GM23338 (cell line): ENCODE measurements at regions not wholly inside any gene's neighbourhood (a gene's known extent, or its start where the extent isn't known, plus 50 kb on each side); places are given as distances from the start of the nearest gene placed in this dataset.

ENCODE experiments used
- ATAC-seq: fragments of 200-7000 bp; cut with Tn5 transposase; 3 replicates; pipeline ENCODE4 v1.9.1; 2020
- DNase-seq: peaks from one replicate; pipeline ENCODE4 v3.0.0-alpha.2; 2015; ENCODE audit warnings: low spot score
- H2AFZ ChIP-seq: fragments of 200-600 bp; sonication (generic); 2 replicates; pipeline ENCODE4 v1.8.0; 2016; ENCODE audit warnings: antibody characterized with exemption, mild to moderate bottlenecking, moderate library complexity
- H3F3A ChIP-seq: fragments of 200-600 bp; sonication (generic); replicated peaks from 2 replicates; pipeline ENCODE4 v1.8.0; 2017; ENCODE audit warnings: antibody characterized with exemption, mixed run types, low read depth
- H3K27ac ChIP-seq: fragments of 200-600 bp; sonication (generic); 2 replicates; pipeline ENCODE4 v1.6.1; 2016; ENCODE audit warnings: low read depth
- H3K27me3 ChIP-seq: fragments of 200-600 bp; sonication (generic); 2 replicates; pipeline ENCODE4 v1.8.0; 2016; ENCODE audit warnings: mild to moderate bottlenecking, mixed run types, moderate library complexity; ENCODE audit not compliant: insufficient read depth
- H3K36me3 ChIP-seq: fragments of 200-600 bp; sonication (generic); 2 replicates; pipeline ENCODE4 v1.8.0; 2016; ENCODE audit warnings: mild to moderate bottlenecking; ENCODE audit not compliant: insufficient read depth
- H3K4me1 ChIP-seq: fragments of 200-600 bp; sonication (generic); 2 replicates; pipeline ENCODE4 v1.8.0; 2016; ENCODE audit warnings: mild to moderate bottlenecking, moderate library complexity; ENCODE audit not compliant: insufficient read depth
- H3K4me2 ChIP-seq: fragments of 200-600 bp; sonication (generic); 2 replicates; pipeline ENCODE4 v1.7.1; 2017; ENCODE audit warnings: mixed run types
- H3K4me3 ChIP-seq: fragments of 200-600 bp; sonication (generic); 2 replicates; pipeline ENCODE4 v1.6.1; 2016; ENCODE audit warnings: mixed run types
- H3K79me2 ChIP-seq: fragments of 200-600 bp; sonication (generic); replicated peaks from 2 replicates; pipeline ENCODE4 v1.8.0; 2017; ENCODE audit warnings: mild to moderate bottlenecking; ENCODE audit not compliant: insufficient read depth
- H3K9me2 ChIP-seq: fragments of 200-600 bp; sonication (generic); 2 replicates; pipeline ENCODE4 v1.8.0; 2017; ENCODE audit not compliant: insufficient read depth
- H4K20me1 ChIP-seq: fragments of 200-600 bp; sonication (generic); replicated peaks from 2 replicates; pipeline ENCODE4 v1.8.0; 2017; ENCODE audit warnings: mild to moderate bottlenecking; ENCODE audit not compliant: insufficient read depth
- H3K27ac Mint-ChIP-seq: 2 replicates; pipeline ENCODE4 v1.8.0; 2020; ENCODE audit warnings: inconsistent platforms, mild to moderate bottlenecking, moderate library complexity, mixed read lengths
- H3K27me3 Mint-ChIP-seq: 3 replicates; pipeline ENCODE4 v1.8.0; 2022; ENCODE audit warnings: low read depth, mild to moderate bottlenecking, moderate library complexity, mixed read lengths, inconsistent platforms; ENCODE audit not compliant: insufficient read depth, poor library complexity
- H3K36me3 Mint-ChIP-seq: 3 replicates; pipeline ENCODE4 v1.8.0; 2021; ENCODE audit warnings: low read depth, mild to moderate bottlenecking, inconsistent platforms, moderate library complexity, mixed read lengths
- H3K4me1 Mint-ChIP-seq: 3 replicates; pipeline ENCODE4 v1.8.0; 2020; ENCODE audit warnings: mild to moderate bottlenecking, inconsistent platforms, mixed read lengths
- H3K4me3 Mint-ChIP-seq: 3 replicates; pipeline ENCODE4 v1.8.0; 2021; ENCODE audit warnings: moderate library complexity, mild to moderate bottlenecking, inconsistent platforms, mixed read lengths
- H3K9me3 Mint-ChIP-seq: 3 replicates; pipeline ENCODE4 v1.8.0; 2020; ENCODE audit warnings: moderate library complexity, mild to moderate bottlenecking, inconsistent platforms, mixed read lengths
- CREB1 ChIP-seq: fragments of 250-450 bp; sonication (Bioruptor Pico); IDR thresholded peaks from 2 replicates; pipeline ENCODE4 v1.5.0; 2020; ENCODE audit warnings: low read depth, mild to moderate bottlenecking, moderate library complexity
- ETS1 ChIP-seq: IDR thresholded peaks from 2 replicates; pipeline ENCODE4 v1.6.1; 2016; ENCODE audit warnings: antibody characterized with exemption
- EZH2 ChIP-seq: fragments of 200-600 bp; sonication (generic); IDR thresholded peaks from one replicate; pipeline ENCODE4 v1.8.0; 2017; ENCODE audit warnings: antibody characterized with exemption, mild to moderate bottlenecking, low read depth; ENCODE audit not compliant: unreplicated experiment
- EZH2phosphoT487 ChIP-seq: fragments of 200-600 bp; sonication (generic); IDR thresholded peaks from one replicate; pipeline ENCODE4 v1.8.1; 2018; ENCODE audit warnings: antibody characterized with exemption; ENCODE audit not compliant: unreplicated experiment
- JUNB ChIP-seq: IDR thresholded peaks from one replicate; pipeline ENCODE4 v1.6.1; 2016; ENCODE audit warnings: antibody characterized with exemption; ENCODE audit not compliant: unreplicated experiment
- NANOG ChIP-seq: IDR thresholded peaks from 2 replicates; pipeline ENCODE4 v1.6.1; 2016; ENCODE audit warnings: antibody characterized with exemption, borderline replicate concordance
- POLR2AphosphoS5 ChIP-seq: IDR thresholded peaks from 2 replicates; pipeline ENCODE4 v1.6.1; 2016; ENCODE audit warnings: antibody characterized with exemption, low read depth
- STAT1 ChIP-seq: IDR thresholded peaks from one replicate; pipeline ENCODE4 v1.6.1; 2016; ENCODE audit warnings: antibody characterized with exemption; ENCODE audit not compliant: unreplicated experiment
- ZNF114 ChIP-seq: fragments of 250-450 bp; sonication (Bioruptor Pico); IDR thresholded peaks from 2 replicates; pipeline ENCODE4 v1.5.0; 2020; ENCODE audit warnings: mild to moderate bottlenecking, moderate library complexity
- ZNF331 ChIP-seq: fragments of 250-450 bp; sonication (Bioruptor Pico); IDR thresholded peaks from 2 replicates; pipeline ENCODE4 v1.5.0; 2020; ENCODE audit warnings: low read depth, mild to moderate bottlenecking, moderate library complexity
- ZNF462 ChIP-seq: fragments of 250-450 bp; sonication (Bioruptor Pico); IDR thresholded peaks from 2 replicates; pipeline ENCODE4 v1.5.0; 2020; ENCODE audit warnings: mild to moderate bottlenecking, moderate library complexity
- TF ChIP-seq, protein P1 (sequence below): IDR thresholded peaks from one replicate; pipeline ENCODE4 v1.6.1; 2018; ENCODE audit warnings: antibody characterized with exemption; ENCODE audit not compliant: unreplicated experiment
- TF ChIP-seq, protein P2 (sequence below), 2 experiments: fragments of 200-600 bp in 1 of 2; sonication (generic) in 1 of 2; conservative IDR thresholded peaks; 2 replicates each; pipeline versions ENCODE4 v1.5.1 to v1.6.1; 2016 to 2017; ENCODE audit warnings: antibody characterized with exemption in 2 of 2, low read depth in 2 of 2, mild to moderate bottlenecking in 2 of 2, moderate library complexity in 1 of 2

DNA sequence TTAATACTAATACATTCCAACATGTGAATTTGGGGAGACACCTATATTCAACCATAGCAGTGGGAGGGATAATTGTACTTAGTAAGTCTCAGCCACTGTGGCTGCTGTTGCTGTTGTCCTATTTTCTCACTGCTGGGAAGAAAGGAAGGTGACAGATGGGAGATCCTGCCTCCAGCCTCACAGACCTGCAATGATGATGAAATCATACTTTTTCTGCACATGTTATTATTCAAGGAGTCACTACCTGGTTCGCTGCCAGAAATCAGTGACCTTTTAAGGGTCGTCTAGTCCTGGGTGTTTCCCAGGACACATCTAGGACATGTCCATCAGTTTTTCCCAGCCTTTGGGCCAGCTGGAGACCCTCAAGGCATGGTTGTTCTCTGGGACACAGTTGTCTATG, 106.2 kb upstream of the RPH3A start:
- H3K79me2 ChIP-seq, result no peaks in the 10 kb centered on the region
- Mint-ChIP-seq H3K4me3 (no peak overlapping the region), H3K36me3 (no peaks in the 10 kb centered on the region), H3K9me3 (no peaks in the 10 kb centered on the region), H3K4me1 (no peaks in the 10 kb centered on the region), H3K27ac (no peak overlapping the region), H3K27me3 (peaks cover 3% of the 10 kb centered on the region)
- no peak overlapping the region for H3K27ac ChIP-seq
- no peaks in the 10 kb centered on the region for H3K36me3 ChIP-seq
- H3K4me2 ChIP-seq, result no peak overlapping the region
- TF ChIP-seq ETS1 (no peak), ZNF114 (CRISPR knock-in tag) (no peak), ZNF462 (CRISPR knock-in tag) (no peak), POLR2AphosphoS5 (no peak), ZNF331 (CRISPR knock-in tag) (no peak), NANOG (no peak), CREB1 (CRISPR knock-in tag) (no peak), STAT1 (no peak), JUNB (no peak), EZH2 (no peak), EZH2phosphoT487 (no peak)
- TF ChIP-seq, protein P1, sequence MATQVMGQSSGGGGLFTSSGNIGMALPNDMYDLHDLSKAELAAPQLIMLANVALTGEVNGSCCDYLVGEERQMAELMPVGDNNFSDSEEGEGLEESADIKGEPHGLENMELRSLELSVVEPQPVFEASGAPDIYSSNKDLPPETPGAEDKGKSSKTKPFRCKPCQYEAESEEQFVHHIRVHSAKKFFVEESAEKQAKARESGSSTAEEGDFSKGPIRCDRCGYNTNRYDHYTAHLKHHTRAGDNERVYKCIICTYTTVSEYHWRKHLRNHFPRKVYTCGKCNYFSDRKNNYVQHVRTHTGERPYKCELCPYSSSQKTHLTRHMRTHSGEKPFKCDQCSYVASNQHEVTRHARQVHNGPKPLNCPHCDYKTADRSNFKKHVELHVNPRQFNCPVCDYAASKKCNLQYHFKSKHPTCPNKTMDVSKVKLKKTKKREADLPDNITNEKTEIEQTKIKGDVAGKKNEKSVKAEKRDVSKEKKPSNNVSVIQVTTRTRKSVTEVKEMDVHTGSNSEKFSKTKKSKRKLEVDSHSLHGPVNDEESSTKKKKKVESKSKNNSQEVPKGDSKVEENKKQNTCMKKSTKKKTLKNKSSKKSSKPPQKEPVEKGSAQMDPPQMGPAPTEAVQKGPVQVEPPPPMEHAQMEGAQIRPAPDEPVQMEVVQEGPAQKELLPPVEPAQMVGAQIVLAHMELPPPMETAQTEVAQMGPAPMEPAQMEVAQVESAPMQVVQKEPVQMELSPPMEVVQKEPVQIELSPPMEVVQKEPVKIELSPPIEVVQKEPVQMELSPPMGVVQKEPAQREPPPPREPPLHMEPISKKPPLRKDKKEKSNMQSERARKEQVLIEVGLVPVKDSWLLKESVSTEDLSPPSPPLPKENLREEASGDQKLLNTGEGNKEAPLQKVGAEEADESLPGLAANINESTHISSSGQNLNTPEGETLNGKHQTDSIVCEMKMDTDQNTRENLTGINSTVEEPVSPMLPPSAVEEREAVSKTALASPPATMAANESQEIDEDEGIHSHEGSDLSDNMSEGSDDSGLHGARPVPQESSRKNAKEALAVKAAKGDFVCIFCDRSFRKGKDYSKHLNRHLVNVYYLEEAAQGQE, result no peak
- TF ChIP-seq, protein P2, sequence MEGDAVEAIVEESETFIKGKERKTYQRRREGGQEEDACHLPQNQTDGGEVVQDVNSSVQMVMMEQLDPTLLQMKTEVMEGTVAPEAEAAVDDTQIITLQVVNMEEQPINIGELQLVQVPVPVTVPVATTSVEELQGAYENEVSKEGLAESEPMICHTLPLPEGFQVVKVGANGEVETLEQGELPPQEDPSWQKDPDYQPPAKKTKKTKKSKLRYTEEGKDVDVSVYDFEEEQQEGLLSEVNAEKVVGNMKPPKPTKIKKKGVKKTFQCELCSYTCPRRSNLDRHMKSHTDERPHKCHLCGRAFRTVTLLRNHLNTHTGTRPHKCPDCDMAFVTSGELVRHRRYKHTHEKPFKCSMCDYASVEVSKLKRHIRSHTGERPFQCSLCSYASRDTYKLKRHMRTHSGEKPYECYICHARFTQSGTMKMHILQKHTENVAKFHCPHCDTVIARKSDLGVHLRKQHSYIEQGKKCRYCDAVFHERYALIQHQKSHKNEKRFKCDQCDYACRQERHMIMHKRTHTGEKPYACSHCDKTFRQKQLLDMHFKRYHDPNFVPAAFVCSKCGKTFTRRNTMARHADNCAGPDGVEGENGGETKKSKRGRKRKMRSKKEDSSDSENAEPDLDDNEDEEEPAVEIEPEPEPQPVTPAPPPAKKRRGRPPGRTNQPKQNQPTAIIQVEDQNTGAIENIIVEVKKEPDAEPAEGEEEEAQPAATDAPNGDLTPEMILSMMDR (conservative IDR thresholded peaks at IDR 0.05; ENCODE audit: low read depth in 2 of 2), result no peak
- no peak overlapping the region for H3K4me3 ChIP-seq
- DNase-seq, result no peak
- no peak for ATAC-seq
- H2AFZ ChIP-seq, result no peak overlapping the region
- no peaks in the 10 kb centered on the region for H3K9me2 ChIP-seq
- H3K27me3 ChIP-seq, result no peaks in the 10 kb centered on the region
- no peaks in the 10 kb centered on the region for H3K4me1 ChIP-seq
- no peaks in the 10 kb centered on the region for H4K20me1 ChIP-seq
- no peaks in the 10 kb centered on the region for H3F3A ChIP-seq
